CD14-positive monocyte (primary cell): ENCODE measurements at regions not wholly inside any gene's neighbourhood (a gene's known extent, or its start where the extent isn't known, plus 50 kb on each side); places are given as distances from the start of the nearest gene placed in this dataset.

Experiments
- DNase-seq, 3 donors: peaks; one replicate each; pipeline ENCODE4 v3.0.0-alpha.2; 2011 to 2022
- H2AFZ ChIP-seq: 2 replicates; pipeline ENCODE4 v1.6.0; 2012; ENCODE audit warnings: mild to moderate bottlenecking, low read depth, low read length, inconsistent platforms; ENCODE audit not compliant: insufficient read depth, poor library complexity, severe bottlenecking
- H3K27ac ChIP-seq, 2 donors: 1 replicate in 1 of 2; 2 replicates in 1 of 2; pipeline ENCODE4 v1.5.1; 2012 to 2013; ENCODE audit warnings: low read length in 2 of 2, control low read depth in 1 of 2, inconsistent platforms in 1 of 2, low read depth in 1 of 2, mild to moderate bottlenecking in 1 of 2
- H3K27me3 ChIP-seq, 2 donors: one replicate each; pipeline versions ENCODE4 v1.6.0 to v1.6.1; 2011 to 2013; ENCODE audit warnings: low read length in 2 of 2; ENCODE audit not compliant: control insufficient read depth in 2 of 2, insufficient read depth in 2 of 2
- H3K36me3 ChIP-seq, 2 donors: replicated peaks in 1 of 2; 1 replicate in 1 of 2; 2 replicates in 1 of 2; pipeline versions ENCODE4 v1.5.1 to v1.6.1; 2012 to 2013; ENCODE audit warnings: low read length in 2 of 2, control low read depth in 1 of 2, inconsistent platforms in 1 of 2, mild to moderate bottlenecking in 1 of 2; ENCODE audit not compliant: insufficient read depth in 2 of 2, control insufficient read depth in 1 of 2
- H3K4me1 ChIP-seq, 2 donors: 1 replicate in 1 of 2; 2 replicates in 1 of 2; pipeline versions ENCODE4 v1.5.1 to v1.6.1; 2012 to 2013; ENCODE audit warnings: low read length in 2 of 2, control low read depth in 1 of 2, inconsistent platforms in 1 of 2, mild to moderate bottlenecking in 1 of 2, moderate library complexity in 1 of 2; ENCODE audit not compliant: insufficient read depth in 2 of 2, control insufficient read depth in 1 of 2
- H3K4me2 ChIP-seq: replicated peaks from 2 replicates; pipeline ENCODE3; 2012; ENCODE audit warnings: low read length, moderate library complexity, mild to moderate bottlenecking; ENCODE audit not compliant: poor library complexity, severe bottlenecking; ENCODE audit errors: extremely low read depth
- H3K4me3 ChIP-seq, 3 experiments: fragments of 200-600 bp in 1 of 3; sonication (generic) in 1 of 3; replicated peaks in 1 of 3; 1 replicate in 2 of 3; 2 replicates in 1 of 3; pipeline ENCODE4 v1.5.1; 2011 to 2013; ENCODE audit warnings: low read length in 3 of 3, mild to moderate bottlenecking in 3 of 3, control low read depth in 2 of 3, low read depth in 2 of 3, inconsistent platforms in 1 of 3, moderate library complexity in 1 of 3
- H3K79me2 ChIP-seq: 2 replicates; pipeline ENCODE4 v1.6.0; 2012; ENCODE audit warnings: mild to moderate bottlenecking, control low read depth, inconsistent platforms, low read length, moderate library complexity; ENCODE audit not compliant: insufficient read depth
- H3K9ac ChIP-seq: 2 replicates; pipeline ENCODE4 v1.6.0; 2017; ENCODE audit warnings: low read length, mild to moderate bottlenecking; ENCODE audit not compliant: insufficient read depth, poor library complexity, severe bottlenecking
- H3K9me3 ChIP-seq, 2 donors: replicated peaks in 1 of 2; 1 replicate in 1 of 2; 2 replicates in 1 of 2; pipeline versions ENCODE4 v1.5.1 to v1.6.1; 2012 to 2013; ENCODE audit warnings: low read length in 2 of 2, control low read depth in 1 of 2; ENCODE audit not compliant: control insufficient read depth in 1 of 2, insufficient read depth in 1 of 2
- H4K20me1 ChIP-seq: 2 replicates; pipeline ENCODE4 v1.6.0; 2012; ENCODE audit warnings: mild to moderate bottlenecking, low read length, control low read depth, moderate library complexity; ENCODE audit not compliant: insufficient read depth
- H3K27ac Mint-ChIP-seq, 7 donors: one replicate each; pipeline ENCODE4 v1.8.0; 2020; ENCODE audit warnings: mild to moderate bottlenecking in 7 of 7, mixed read lengths in 7 of 7, moderate library complexity in 6 of 7, inconsistent platforms in 2 of 7
- H3K27me3 Mint-ChIP-seq, 3 donors: one replicate each; pipeline ENCODE4 v1.8.0; 2021 to 2022; ENCODE audit warnings: low read depth in 3 of 3, mild to moderate bottlenecking in 3 of 3, mixed read lengths in 3 of 3, moderate library complexity in 3 of 3, inconsistent platforms in 1 of 3
- H3K36me3 Mint-ChIP-seq, 2 donors: one replicate each; pipeline ENCODE4 v1.8.0; 2020; ENCODE audit warnings: mixed read lengths in 2 of 2, inconsistent platforms in 1 of 2, mild to moderate bottlenecking in 1 of 2
- H3K4me1 Mint-ChIP-seq: one replicate; pipeline ENCODE4 v1.8.0; 2020; ENCODE audit warnings: mild to moderate bottlenecking, mixed read lengths
- H3K4me3 Mint-ChIP-seq, 2 donors: one replicate each; pipeline ENCODE4 v1.8.0; 2020; ENCODE audit warnings: mild to moderate bottlenecking in 2 of 2, mixed read lengths in 2 of 2, moderate library complexity in 1 of 2
- H3K9me3 Mint-ChIP-seq, 7 donors: one replicate each; pipeline ENCODE4 v1.8.0; 2020 to 2022; ENCODE audit warnings: mixed read lengths in 7 of 7, mild to moderate bottlenecking in 6 of 7, moderate library complexity in 6 of 7, inconsistent platforms in 2 of 7
- CTCF ChIP-seq: fragments of 200-600 bp; IDR thresholded peaks from one replicate; pipeline ENCODE4 v1.8.0; 2022; ENCODE audit warnings: antibody characterized with exemption, mild to moderate bottlenecking
- WGBS: methylation state at CpG from one replicate; pipeline ENCODE4 v1.1.5; 2013; ENCODE audit warnings: missing lambda C conversion rate; ENCODE audit not compliant: insufficient coverage; 5-methylcytosine and 5-hydroxymethylcytosine counted together
- intact Hi-C, 2 donors: fragments of 100-400 bp; cut with micrococcal nuclease; formaldehyde crosslinking; loops; one replicate each; pipeline versions ENCODE4 v1.15.0 to v1.15.1; 2023

DNA sequence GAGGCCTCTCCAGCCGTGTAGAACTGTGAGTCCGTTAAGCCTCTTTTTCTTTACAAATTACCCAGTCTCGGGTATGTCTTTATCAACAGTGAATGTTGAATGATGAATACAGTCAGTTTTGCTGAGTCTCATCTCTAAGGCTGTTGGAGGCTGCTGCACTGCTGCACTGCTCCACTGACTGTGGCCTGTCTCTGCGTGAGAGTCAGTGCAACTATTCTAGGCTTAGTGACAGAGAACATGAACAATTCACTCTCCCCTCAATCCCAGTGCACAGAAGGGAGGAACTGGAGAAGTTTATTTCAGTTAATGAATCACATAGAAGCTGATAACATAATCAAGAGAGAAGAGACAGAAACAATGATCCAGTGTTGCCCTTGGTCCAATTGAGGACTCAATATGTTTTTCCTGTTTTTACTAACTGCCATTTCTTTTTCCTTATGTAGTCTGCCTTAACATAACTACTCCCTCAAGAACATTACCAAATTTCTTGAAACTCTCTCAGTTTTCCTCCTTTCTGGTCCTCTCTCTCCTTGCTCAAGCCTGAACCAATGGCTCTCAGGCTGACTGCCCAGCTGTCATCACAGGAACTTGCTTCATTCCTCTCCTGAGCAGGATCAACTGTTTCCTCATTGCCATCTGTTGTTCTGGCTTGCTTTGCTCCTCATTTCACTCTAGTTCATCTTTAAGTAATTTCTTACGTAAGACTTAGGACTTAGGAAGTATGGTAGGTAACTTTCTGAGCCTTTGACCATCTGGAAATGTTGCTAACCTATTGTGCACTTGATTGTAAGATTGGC is 483.2 kb downstream of the METTL4 start:
- Histone ChIP-seq H3K79me2 (no peaks in the 10 kb centered on the region), H3K27ac (peak overlapping the region in 1 of 2 donors; percentile 18), H3K9ac (no peak overlapping the region), H3K27me3 (no peaks in the 10 kb centered on the region), H3K9me3 (no peaks in the 10 kb centered on the region), H2AFZ (no peak overlapping the region), H3K4me1 (peaks cover 10 to 12% of the 10 kb centered on the region in 2 donors), H3K4me3 (no peak overlapping the region), H4K20me1 (no peaks in the 10 kb centered on the region), H3K36me3 (no peaks in the 10 kb centered on the region), H3K4me2 (no peak overlapping the region)
- Mint-ChIP-seq H3K36me3 (no peaks in the 10 kb centered on the region), H3K4me1 (peaks cover 18% of the 10 kb centered on the region), H3K9me3 (no peaks in the 10 kb centered on the region), H3K4me3 (no peak overlapping the region), H3K27ac (peak overlapping the region in 6 of 7 donors; percentile 1 to 73 (median 10)), H3K27me3 (no peaks in the 10 kb centered on the region)
- no CpG with 5 or more reads among the region's 5 CpGs for WGBS
- peak; percentile 4 to 13 (median 6) for DNase-seq
- intact Hi-C loops, result no loop called here
- no peak for TF ChIP-seq CTCF

DNA sequence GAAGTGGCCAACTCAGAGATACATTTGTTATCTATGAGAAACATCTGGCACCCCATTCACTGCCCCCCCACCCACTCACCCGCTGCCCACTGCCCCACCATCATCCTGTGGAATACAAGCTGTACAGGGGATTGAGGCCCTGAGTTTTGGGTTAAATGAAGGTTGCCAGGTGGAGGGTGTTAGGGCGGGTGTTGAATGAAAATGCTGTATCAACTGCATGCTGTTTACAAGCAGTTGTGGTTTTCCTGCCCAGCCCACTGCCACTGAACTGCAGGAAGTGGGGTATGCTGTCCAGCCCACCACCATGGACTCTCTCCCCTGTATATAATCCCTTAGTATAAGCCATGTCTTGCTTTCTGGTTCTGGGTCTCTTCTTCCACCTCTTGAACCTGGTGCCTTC is 481.9 kb downstream of the METTL4 start:
- no peak for DNase-seq
- Histone ChIP-seq H3K4me2 (no peak overlapping the region), H3K27ac (no peak overlapping the region), H3K27me3 (no peaks in the 10 kb centered on the region), H3K9me3 (no peaks in the 10 kb centered on the region), H4K20me1 (no peaks in the 10 kb centered on the region), H3K36me3 (no peaks in the 10 kb centered on the region), H3K79me2 (no peaks in the 10 kb centered on the region), H3K9ac (no peak overlapping the region), H2AFZ (no peak overlapping the region), H3K4me1 (peaks cover 10 to 12% of the 10 kb centered on the region in 2 donors), H3K4me3 (no peak overlapping the region)
- Mint-ChIP-seq H3K27me3 (no peaks in the 10 kb centered on the region), H3K36me3 (no peaks in the 10 kb centered on the region), H3K4me3 (no peak overlapping the region), H3K4me1 (peaks cover 15% of the 10 kb centered on the region), H3K9me3 (no peaks in the 10 kb centered on the region), H3K27ac (no peak overlapping the region)
- intact Hi-C loops, result no loop called here
- WGBS, result no CpG with 5 or more reads among the region's 2 CpGs
- no peak for TF ChIP-seq CTCF
